Sigmoid colon (tissue), 3 donors: ENCODE measurements at regions not wholly inside any gene's neighbourhood (a gene's known extent, or its start where the extent isn't known, plus 50 kb on each side); places are given as distances from the start of the nearest gene placed in this dataset.

ENCODE experiments used
- POLR2A ChIP-seq, 2 donors: fragments of 450-650 bp; IDR thresholded peaks; one replicate each; pipeline ENCODE4 v1.6.1; 2016; ENCODE audit warnings: antibody characterized with exemption in 2 of 2, mild to moderate bottlenecking in 2 of 2, moderate library complexity in 2 of 2
- TF ChIP-seq, protein P1 (sequence below), 4 experiments: fragments of 450-650 bp in 3 of 4; fragments of 200-600 bp in 1 of 4; IDR thresholded peaks; one replicate each; pipeline ENCODE4 v1.5.1; 2016 to 2019; ENCODE audit warnings: antibody characterized with exemption in 4 of 4, mild to moderate bottlenecking in 3 of 4, moderate library complexity in 2 of 4

DNA sequence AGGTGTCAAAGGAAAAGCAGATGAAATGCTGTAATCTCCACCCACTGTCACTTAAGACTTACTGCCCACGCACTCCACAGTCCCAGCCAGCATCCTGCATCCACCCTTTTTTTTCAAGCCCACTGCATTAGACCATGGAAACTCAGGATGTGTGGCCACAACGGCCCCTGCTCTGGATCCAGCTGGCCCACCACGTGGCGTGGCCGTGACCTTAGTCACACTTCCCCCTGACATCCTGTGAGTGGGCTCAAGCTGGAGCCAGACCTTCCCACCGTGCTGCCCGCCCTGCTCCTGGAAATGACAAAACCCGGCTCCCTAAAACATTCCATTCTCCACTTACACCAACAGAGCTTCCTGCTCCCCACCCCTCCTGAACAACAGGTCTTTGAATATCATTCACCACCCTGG, 588.3 kb upstream of the DIPK2B start:
- TF ChIP-seq, protein P1, sequence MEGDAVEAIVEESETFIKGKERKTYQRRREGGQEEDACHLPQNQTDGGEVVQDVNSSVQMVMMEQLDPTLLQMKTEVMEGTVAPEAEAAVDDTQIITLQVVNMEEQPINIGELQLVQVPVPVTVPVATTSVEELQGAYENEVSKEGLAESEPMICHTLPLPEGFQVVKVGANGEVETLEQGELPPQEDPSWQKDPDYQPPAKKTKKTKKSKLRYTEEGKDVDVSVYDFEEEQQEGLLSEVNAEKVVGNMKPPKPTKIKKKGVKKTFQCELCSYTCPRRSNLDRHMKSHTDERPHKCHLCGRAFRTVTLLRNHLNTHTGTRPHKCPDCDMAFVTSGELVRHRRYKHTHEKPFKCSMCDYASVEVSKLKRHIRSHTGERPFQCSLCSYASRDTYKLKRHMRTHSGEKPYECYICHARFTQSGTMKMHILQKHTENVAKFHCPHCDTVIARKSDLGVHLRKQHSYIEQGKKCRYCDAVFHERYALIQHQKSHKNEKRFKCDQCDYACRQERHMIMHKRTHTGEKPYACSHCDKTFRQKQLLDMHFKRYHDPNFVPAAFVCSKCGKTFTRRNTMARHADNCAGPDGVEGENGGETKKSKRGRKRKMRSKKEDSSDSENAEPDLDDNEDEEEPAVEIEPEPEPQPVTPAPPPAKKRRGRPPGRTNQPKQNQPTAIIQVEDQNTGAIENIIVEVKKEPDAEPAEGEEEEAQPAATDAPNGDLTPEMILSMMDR (IDR thresholded peaks at IDR 0.05): no peak
- TF ChIP-seq POLR2A (IDR thresholded peaks at IDR 0.05): no peak
